Mucosa of descending colon (tissue), 3 donors: ENCODE measurements at regions not wholly inside any gene's neighbourhood (a gene's known extent, or its start where the extent isn't known, plus 50 kb on each side); places are given as distances from the start of the nearest gene placed in this dataset.

ENCODE experiments used
- ATAC-seq: fragments of 200-7000 bp; cut with Tn5 transposase; one replicate; pipeline ENCODE4 v1.9.1; 2020; ENCODE audit warnings: mild to moderate bottlenecking, moderate library complexity
- DNase-seq, 3 donors: peaks; one replicate each; pipeline ENCODE4 v3.0.0-alpha.2; 2020
- H3K36me3 ChIP-seq: fragments of 200-600 bp; one replicate; pipeline ENCODE4 v1.8.0; 2021; ENCODE audit warnings: low read depth, mild to moderate bottlenecking
- H3K4me1 ChIP-seq: fragments of 200-600 bp; one replicate; pipeline ENCODE4 v1.8.0; 2021; ENCODE audit warnings: low read depth, mild to moderate bottlenecking
- H3K4me3 ChIP-seq: fragments of 200-600 bp; one replicate; pipeline ENCODE4 v1.8.0; 2021; ENCODE audit warnings: mild to moderate bottlenecking
- H3K9me3 ChIP-seq: fragments of 200-600 bp; one replicate; pipeline ENCODE4 v1.8.0; 2021; ENCODE audit warnings: mild to moderate bottlenecking
- intact Hi-C, 2 donors: fragments of 100-400 bp; cut with DNase I in 1 of 2; cut with micrococcal nuclease in 1 of 2; formaldehyde crosslinking; loops; one replicate each; pipeline versions ENCODE4 v1.11.0 to v1.11.1; 2022; cut with DNase I, micrococcal nuclease
- TF ChIP-seq, protein P1 (sequence below): fragments of 200-600 bp; IDR thresholded peaks from one replicate; pipeline ENCODE4 v1.8.0; 2022; ENCODE audit warnings: antibody characterized with exemption, mild to moderate bottlenecking
- donor health status: DM: no; HTN: no; CAD: no; lungs with moderate emphysema.
- donor health status: DM: no; HTN: no; CAD: no.
- donor health status: DM: no; HTN: yes; CAD: no.

DNA sequence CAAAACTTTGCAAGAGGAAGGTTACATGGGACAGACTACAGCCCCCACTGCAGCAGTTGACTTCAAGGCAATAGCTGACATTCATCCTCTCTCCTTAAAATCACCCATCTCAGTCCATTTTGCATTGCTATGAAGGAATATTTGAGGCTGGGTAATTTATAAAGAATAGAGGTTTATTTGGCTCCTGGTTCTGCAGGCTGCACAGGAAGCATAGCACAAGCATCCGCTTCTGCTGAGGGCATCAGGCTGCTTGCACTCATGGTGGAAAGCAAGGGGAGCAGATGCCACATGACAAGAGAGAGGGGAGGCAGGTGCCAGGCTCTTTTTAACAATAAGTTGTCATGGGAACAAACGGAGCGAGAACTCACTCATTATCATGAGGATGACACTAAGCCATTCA is 646.0 kb downstream of the ZEB2 start:
- intact Hi-C loops = no loop called here
- Histone ChIP-seq H3K36me3 (no peaks in the 10 kb centered on the region), H3K4me3 (no peak overlapping the region), H3K4me1 (no peaks in the 10 kb centered on the region), H3K9me3 (peaks cover 3% of the 10 kb centered on the region)
- TF ChIP-seq, protein P1, sequence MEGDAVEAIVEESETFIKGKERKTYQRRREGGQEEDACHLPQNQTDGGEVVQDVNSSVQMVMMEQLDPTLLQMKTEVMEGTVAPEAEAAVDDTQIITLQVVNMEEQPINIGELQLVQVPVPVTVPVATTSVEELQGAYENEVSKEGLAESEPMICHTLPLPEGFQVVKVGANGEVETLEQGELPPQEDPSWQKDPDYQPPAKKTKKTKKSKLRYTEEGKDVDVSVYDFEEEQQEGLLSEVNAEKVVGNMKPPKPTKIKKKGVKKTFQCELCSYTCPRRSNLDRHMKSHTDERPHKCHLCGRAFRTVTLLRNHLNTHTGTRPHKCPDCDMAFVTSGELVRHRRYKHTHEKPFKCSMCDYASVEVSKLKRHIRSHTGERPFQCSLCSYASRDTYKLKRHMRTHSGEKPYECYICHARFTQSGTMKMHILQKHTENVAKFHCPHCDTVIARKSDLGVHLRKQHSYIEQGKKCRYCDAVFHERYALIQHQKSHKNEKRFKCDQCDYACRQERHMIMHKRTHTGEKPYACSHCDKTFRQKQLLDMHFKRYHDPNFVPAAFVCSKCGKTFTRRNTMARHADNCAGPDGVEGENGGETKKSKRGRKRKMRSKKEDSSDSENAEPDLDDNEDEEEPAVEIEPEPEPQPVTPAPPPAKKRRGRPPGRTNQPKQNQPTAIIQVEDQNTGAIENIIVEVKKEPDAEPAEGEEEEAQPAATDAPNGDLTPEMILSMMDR = no peak
- ATAC-seq = no peak
- DNase-seq = no peak

DNA sequence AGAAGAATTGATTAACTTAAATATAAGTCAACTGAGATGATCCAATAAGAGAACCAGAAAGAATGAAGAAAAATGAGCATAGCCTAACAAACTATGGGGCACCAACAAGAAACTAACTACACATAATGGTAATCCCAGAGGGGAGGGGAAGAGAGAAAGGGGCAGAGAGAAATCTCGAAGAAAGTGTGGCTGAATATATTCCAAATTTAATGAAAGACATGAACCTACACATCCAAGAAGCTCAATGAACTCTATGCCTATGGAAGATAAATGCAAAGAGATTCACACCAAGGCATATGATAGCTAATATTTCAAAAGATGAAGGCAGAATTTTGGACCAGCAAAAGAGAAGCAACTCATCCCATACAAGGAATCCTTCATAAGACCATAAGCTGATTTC is 649.2 kb downstream of the ZEB2 start:
- DNase-seq = no peak
- no peak for ATAC-seq
- H3K4me3 ChIP-seq = no peak overlapping the region
- H3K36me3 ChIP-seq = no peaks in the 10 kb centered on the region
- intact Hi-C loops = no loop called here
- H3K4me1 ChIP-seq = no peaks in the 10 kb centered on the region
- TF ChIP-seq, protein P1 = no peak
- H3K9me3 ChIP-seq = peaks cover 3% of the 10 kb centered on the region

DNA sequence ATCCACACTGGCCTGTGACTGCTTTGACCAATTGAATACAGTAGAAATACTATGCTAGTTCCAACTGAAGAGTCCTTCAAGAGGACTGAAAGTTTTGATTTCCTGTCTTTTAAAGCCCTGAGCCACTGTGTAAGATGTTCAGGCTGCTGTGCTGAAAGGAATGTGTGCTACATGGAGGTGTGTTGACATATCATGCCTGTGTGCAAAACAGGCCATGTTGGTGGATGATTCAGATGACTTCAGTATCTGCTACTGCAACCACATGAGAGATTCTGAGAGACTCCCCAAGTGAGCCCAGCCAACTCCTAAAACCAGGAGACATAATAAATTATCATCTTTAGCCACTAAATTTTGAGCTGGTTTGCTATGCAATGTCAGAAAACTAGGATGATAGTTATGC is 662.9 kb downstream of the ZEB2 start:
- intact Hi-C loops = no loop called here

DNA sequence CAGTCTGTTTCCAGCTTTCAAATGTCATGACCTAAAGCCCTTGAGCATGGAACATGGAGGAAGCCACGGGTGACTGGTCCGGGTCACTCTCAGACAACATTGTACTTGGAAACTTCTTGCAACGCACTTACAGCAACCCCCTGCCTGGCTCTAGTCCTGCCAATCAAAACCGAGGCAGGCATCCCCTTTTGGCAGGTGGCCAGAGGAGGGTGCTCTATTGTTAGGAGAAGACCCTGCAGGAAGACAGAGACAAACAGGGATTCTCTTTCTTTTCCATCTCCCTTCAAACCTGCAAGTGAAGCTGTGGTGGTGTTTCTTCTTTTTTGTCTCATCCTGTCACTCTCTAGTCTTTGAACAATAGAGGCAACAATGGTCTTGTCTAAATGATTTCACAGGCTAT is 667.2 kb downstream of the ZEB2 start:
- H3K4me3 ChIP-seq = no peak overlapping the region
- H3K9me3 ChIP-seq = no peaks in the 10 kb centered on the region
- H3K4me1 ChIP-seq = no peaks in the 10 kb centered on the region
- intact Hi-C loops = no loop called here
- ATAC-seq (no peak), DNase-seq (no peak)
- TF ChIP-seq, protein P1 = no peak
- no peaks in the 10 kb centered on the region for H3K36me3 ChIP-seq

More for the DNA sequence above, 662.9 kb downstream of the ZEB2 start:
- Histone ChIP-seq H3K4me3 (no peak overlapping the region), H3K9me3 (no peaks in the 10 kb centered on the region), H3K36me3 (no peaks in the 10 kb centered on the region), H3K4me1 (no peaks in the 10 kb centered on the region)
- DNase-seq (no peak), ATAC-seq (no peak)
- TF ChIP-seq, protein P1 = no peak

DNA sequence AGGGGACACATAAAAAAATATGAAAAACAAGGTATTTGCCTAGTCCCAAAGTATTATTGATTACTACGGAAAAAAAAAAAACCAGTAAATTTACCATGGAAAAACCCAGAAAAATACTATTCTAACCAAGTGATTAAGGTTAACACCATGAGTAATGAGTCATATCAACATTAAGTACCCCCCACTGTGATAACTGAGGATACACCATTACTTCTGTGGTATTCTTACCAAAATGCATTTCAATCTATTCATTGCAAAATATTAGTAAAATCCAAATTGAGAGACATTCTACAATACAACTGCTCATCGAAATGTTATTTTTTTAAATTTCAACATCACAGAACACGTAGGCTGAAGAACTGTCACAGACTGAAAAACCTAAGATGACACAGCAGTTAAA is 669.8 kb downstream of the ZEB2 start:
- DNase-seq (no peak), ATAC-seq (no peak)
- H3K4me1 ChIP-seq = no peaks in the 10 kb centered on the region
- no peaks in the 10 kb centered on the region for H3K9me3 ChIP-seq
- intact Hi-C loops = no loop called here
- TF ChIP-seq, protein P1 = no peak
- H3K36me3 ChIP-seq = no peaks in the 10 kb centered on the region
- H3K4me3 ChIP-seq = no peak overlapping the region

DNA sequence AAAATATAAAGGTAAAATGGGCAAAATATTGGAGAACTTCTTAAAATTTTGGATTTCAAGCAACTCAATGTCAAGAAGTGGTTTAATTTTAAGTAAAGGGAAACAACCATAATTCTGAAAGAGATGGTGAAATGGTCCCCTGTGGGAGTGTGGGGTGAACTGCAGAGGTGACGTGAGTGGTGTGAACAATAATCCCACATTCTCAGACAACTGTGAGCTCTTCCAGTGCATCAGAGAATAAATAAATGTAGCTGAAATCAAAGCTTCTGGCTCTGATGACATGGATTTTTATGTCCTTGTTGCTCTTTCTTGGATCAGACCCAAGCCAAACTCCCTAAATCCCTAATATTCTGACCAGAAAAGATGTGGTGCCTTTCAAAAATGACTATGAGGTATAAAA is 672.7 kb downstream of the ZEB2 start:
- TF ChIP-seq, protein P1 = no peak
- H3K4me3 ChIP-seq = no peak overlapping the region
- ATAC-seq = no peak
- intact Hi-C loops = no loop called here
- H3K4me1 ChIP-seq = no peaks in the 10 kb centered on the region
- no peaks in the 10 kb centered on the region for H3K9me3 ChIP-seq
- DNase-seq = no peak
- no peaks in the 10 kb centered on the region for H3K36me3 ChIP-seq
